GM18519 (cell line): ENCODE measurements at regions not wholly inside any gene's neighbourhood (a gene's known extent, or its start where the extent isn't known, plus 50 kb on each side); places are given as distances from the start of the nearest gene placed in this dataset.
"Not testable (repeated sequence)": the region's sequence is repeated elsewhere in the genome, so short reads cannot be mapped to it uniquely, and the experiment has no call there.

Experiments used
- ATAC-seq: cut with Tn5 transposase; IDR thresholded peaks from one replicate; pipeline ENCODE4 v1.9.1; 2021; ENCODE audit warnings: mild to moderate bottlenecking, moderate library complexity; ENCODE audit not compliant: unreplicated experiment, low FRiP score

GRCh38 chr10:125518397-125518796, 164.6 kb downstream of the TEX36 start:
- ATAC-seq = not testable (repeated sequence)

- ATAC-seq = no peak
Observed at GRCh38 chr10:125515571-125515970, 167.4 kb downstream of the TEX36 start.

- ATAC-seq = no peak
Observed at GRCh38 chr10:125514206-125515162, 168.5 kb downstream of the TEX36 start.

GRCh38 chr10:125513429-125514182, 169.4 kb downstream of the TEX36 start:
- ATAC-seq = no peak

DNA sequence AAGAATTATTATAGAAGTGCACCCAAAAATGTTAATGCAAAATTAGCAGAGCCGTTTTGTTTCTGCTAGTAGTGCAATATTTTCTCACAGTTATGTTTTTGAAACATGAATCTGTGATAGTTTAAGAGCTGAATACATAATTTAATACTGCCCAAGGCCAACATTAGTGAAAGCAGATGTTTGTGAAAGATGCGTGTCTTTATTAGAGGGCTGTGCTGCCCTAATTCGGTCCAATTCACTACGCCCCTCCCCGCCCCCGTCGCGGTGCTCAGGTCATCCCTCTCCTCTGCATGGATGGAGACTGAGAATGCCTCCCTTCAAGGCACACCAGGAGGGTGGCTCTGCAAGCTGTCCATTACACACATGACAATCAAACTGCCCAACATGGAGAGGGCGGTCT, 172.0 kb downstream of the TEX36 start:
- ATAC-seq = no peak

DNA sequence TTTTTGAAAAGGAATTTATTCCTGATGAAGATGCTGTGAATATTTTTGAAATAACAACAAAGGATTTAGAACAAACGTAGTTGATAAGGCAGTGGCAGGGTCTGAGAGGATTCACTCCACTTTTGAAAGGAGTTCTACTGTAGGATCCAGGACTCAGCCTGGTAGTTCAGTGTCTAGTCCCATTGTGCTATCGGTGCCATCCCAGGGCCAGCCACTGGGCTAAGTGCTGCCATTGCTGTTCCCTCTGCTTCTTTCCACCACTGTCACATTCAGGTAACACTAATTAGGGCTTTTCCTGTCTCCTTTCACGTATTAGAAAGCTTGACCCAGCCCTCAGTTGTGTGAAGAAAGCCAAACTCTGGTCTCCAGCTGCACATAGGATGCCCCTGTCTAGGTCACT, 177.3 kb downstream of the TEX36 start:
- ATAC-seq = no peak

- no peak for ATAC-seq
Observed at GRCh38 chr10:125502276-125502675, 180.7 kb downstream of the TEX36 start.

DNA sequence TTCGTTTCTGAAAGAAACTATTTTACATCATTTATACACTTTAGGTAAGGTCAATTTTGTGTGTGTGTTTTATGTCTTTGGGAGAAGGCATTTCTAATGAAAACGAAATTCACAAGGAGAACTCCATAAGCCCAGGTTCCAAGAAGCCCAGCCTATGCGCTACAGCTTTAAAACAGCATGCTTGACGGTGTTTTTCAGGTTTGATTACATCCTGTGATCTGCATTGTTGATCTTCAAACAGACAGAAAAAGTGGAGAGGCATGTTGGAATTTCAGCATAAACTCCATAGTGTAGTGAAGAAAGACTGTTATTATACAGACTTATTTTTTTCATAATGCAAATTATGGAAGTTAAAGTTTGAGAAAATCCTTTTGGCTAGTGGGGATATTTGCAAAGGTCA, 187.6 kb downstream of the TEX36 start:
- ATAC-seq = no peak

DNA sequence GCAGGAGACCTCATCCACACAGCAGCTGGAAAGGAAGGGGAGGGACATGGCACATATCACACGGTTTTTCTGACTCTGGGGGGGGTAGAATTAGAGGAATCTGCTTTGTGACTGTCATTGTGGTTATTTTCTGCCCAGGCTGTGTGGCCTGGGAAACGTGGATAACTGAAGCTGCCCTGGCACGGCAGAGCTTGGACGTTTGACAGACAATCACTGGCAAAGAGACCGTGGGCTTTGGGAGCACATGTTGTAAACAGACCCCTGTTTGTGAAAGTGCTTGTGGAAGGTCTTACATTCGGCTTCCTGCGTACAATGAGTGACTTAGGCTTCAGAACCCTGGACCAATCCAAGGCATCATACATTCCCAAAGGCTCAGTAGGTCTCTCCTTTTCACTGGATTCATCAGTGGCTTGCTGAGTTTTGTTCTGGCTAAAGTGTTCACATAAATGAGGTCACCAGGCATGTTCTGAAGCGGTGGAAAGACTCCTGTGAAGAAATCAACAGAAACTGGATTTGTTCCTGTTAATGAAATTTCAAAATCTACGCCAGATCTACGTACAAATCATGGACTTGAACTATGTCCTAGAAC, 188.2 kb downstream of the TEX36 start:
- no peak for ATAC-seq

- no peak for ATAC-seq
Observed at GRCh38 chr10:125491381-125491780, 191.6 kb downstream of the TEX36 start.

DNA sequence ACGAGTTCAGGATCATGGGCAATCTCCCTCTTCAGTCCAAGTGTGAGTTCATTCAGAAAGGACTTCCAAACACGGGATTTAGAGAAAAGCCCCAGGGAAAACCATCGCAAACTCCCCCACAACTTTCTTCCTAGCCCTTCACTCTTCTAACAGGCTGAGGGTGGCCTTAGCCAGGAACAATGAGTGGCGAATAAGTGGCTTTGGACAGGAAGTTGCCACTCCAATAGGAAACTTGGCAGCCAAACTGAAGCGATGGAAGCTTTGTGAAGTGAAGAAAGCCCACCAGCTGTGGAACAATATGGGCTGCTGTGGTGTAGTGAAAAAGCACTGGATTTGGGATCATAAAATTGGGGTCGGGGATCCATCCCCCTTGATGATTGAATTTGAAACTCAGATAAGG, 193.2 kb downstream of the TEX36 start:
- ATAC-seq = no peak

GRCh38 chr10:125485665-125486064, 197.3 kb downstream of the TEX36 start:
- ATAC-seq = no peak

- ATAC-seq = no peak
Observed at GRCh38 chr10:125484035-125484732, 198.8 kb downstream of the TEX36 start.

DNA sequence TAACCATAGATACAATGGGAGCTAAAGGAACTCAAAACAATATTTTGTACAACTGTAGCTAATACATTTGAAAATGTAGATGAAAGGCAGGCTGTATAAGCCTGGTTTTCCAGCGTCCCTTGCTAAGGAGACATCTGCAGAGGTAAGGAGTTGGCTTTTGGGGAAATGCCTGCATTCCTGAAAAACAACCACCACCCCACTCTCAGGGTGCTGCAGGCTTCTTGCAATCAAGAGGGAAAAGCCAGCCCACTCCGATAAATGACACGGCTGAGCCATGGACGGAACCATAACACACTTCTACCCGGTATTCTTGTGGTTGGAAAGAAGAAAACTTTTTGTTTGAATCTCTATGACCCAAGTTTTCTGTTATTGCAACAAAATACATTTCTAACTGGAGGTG, 200.3 kb downstream of the TEX36 start:
- no peak for ATAC-seq

DNA sequence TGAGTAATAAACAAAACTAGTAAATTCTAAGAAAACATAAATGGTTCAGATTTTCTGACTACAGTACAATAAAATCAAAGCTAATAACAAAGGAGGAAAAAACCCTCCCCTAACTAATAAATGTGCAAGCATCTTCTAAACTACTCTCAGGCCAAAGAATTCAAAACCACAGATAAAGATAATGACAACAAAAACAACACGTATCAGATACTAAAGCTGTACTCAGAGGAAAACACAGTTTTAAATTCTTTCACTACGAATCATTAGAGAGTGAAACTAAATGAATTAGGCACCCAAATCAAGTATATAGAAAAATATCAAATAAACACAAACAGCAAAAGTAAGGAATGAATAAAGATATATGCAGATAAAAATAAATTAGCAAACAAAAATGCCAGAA, 200.9 kb downstream of the TEX36 start:
- no peak for ATAC-seq

DNA sequence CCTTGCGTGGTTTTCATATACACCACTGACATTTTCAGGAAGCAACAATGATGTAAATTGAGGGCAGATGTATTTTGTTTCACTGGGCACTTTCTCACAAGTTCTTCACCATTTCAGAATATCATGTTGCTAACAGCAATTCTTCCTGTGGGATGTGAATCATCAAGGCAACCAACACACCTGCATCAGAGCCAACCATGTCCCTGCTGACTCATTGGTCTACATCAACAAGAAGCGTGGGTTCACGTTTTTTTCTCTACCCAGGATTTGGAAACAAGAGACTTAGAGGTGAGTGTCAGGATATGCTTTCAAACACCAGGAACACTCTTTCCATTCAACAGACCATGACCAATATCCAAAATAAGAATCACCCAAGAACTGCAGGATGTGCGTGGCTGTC, 203.9 kb downstream of the TEX36 start:
- ATAC-seq = no peak

- no peak for ATAC-seq
Observed at GRCh38 chr10:125475815-125476214, 207.1 kb downstream of the TEX36 start.

GRCh38 chr10:125473143-125473793, 209.7 kb downstream of the TEX36 start:
- no peak for ATAC-seq

GRCh38 chr10:125472010-125472607, 210.9 kb downstream of the TEX36 start:
- ATAC-seq = no peak

GRCh38 chr10:125468278-125468677, 214.7 kb downstream of the TEX36 start:
- no peak for ATAC-seq
